ENCODE measurements at regions not wholly inside any gene's neighbourhood (a gene's known extent, or its start where the extent isn't known, plus 50 kb on each side); places are given as distances from the start of the nearest gene placed in this dataset.

DNA sequence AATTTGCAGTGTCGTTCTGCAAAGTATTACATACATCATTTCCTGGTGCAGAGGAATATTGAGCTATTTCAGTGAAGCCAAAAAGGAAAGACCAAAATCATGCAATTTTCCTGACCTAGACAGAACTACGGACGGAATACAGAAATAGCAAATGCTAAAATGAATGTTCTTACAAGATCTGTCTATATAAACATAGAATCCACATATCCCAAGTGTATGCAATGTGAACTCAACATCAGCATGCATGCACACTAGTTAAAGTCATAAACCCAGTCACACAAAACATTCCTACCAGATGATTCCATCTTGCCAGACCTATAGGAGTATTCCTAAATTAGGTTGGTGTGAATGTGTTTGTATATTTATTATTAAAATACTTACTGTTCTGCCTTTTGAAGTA lies 383.7 kb upstream of the ZNF507 start:
- TF ChIP-seq, protein P1, sequence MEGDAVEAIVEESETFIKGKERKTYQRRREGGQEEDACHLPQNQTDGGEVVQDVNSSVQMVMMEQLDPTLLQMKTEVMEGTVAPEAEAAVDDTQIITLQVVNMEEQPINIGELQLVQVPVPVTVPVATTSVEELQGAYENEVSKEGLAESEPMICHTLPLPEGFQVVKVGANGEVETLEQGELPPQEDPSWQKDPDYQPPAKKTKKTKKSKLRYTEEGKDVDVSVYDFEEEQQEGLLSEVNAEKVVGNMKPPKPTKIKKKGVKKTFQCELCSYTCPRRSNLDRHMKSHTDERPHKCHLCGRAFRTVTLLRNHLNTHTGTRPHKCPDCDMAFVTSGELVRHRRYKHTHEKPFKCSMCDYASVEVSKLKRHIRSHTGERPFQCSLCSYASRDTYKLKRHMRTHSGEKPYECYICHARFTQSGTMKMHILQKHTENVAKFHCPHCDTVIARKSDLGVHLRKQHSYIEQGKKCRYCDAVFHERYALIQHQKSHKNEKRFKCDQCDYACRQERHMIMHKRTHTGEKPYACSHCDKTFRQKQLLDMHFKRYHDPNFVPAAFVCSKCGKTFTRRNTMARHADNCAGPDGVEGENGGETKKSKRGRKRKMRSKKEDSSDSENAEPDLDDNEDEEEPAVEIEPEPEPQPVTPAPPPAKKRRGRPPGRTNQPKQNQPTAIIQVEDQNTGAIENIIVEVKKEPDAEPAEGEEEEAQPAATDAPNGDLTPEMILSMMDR (IDR thresholded peaks at IDR 0.05), result no peak
- TF ChIP-seq POLR2A (IDR thresholded peaks at IDR 0.05), result no peak
